ENCODE measurements at regions not wholly inside any gene's neighbourhood (a gene's known extent, or its start where the extent isn't known, plus 50 kb on each side); places are given as distances from the start of the nearest gene placed in this dataset.

DNA sequence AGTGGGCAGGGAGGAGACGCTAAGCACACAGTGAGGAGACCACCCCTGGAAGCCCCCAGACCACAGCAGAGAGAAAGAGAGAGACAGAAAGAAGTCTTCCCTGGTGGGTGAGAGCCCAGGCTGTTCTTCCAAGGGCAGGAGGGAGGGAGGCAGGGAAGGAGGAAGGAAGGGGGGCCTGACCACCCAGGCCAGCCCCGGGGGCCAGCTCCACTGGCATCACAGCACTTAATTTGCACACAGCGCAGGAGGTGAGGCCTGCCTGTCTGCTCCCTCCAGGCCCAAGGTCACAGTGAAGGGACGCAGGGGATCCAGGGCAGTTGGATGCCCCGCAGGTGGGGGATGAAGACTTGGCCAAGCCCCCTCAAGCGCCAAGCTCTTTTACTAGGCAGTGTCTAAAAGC lies 141.9 kb upstream of the C14orf180 start:
- Histone ChIP-seq H3F3A (ENCODE audit: insufficient read depth, low read length, poor library complexity, severe bottlenecking) (no peaks in the 10 kb centered on the region), H3K36me3 (ENCODE audit: insufficient read depth, low read length) (no peaks in the 10 kb centered on the region), H3K9me2 (ENCODE audit: insufficient read depth, low read length) (no peaks in the 10 kb centered on the region), H3K79me2 (replicated peaks; ENCODE audit: insufficient read depth, low read length) (no peaks in the 10 kb centered on the region), H3K9ac (ENCODE audit: low read length) (no peak overlapping the region), H4K20me1 (ENCODE audit: insufficient read depth) (no peaks in the 10 kb centered on the region), H3K27me3 (ENCODE audit: insufficient read depth, low read depth, low read length) (no peaks in the 10 kb centered on the region), H3K27ac (ENCODE audit: low read length) (no peak overlapping the region), H3K4me2 (ENCODE audit: low read length) (no peak overlapping the region), H2AFZ (ENCODE audit: low read depth, low read length) (no peak overlapping the region), H3K4me3 (ENCODE audit: low read length) (no peak overlapping the region), H3K9me3 (ENCODE audit: low read length) (no peaks in the 10 kb centered on the region)
- TF ChIP-seq, protein P1, sequence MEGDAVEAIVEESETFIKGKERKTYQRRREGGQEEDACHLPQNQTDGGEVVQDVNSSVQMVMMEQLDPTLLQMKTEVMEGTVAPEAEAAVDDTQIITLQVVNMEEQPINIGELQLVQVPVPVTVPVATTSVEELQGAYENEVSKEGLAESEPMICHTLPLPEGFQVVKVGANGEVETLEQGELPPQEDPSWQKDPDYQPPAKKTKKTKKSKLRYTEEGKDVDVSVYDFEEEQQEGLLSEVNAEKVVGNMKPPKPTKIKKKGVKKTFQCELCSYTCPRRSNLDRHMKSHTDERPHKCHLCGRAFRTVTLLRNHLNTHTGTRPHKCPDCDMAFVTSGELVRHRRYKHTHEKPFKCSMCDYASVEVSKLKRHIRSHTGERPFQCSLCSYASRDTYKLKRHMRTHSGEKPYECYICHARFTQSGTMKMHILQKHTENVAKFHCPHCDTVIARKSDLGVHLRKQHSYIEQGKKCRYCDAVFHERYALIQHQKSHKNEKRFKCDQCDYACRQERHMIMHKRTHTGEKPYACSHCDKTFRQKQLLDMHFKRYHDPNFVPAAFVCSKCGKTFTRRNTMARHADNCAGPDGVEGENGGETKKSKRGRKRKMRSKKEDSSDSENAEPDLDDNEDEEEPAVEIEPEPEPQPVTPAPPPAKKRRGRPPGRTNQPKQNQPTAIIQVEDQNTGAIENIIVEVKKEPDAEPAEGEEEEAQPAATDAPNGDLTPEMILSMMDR (IDR thresholded peaks at IDR 0.05; ENCODE audit: poor library complexity, severe bottlenecking), result no peak
- TF ChIP-seq SMC3 (conservative IDR thresholded peaks at IDR 0.05; ENCODE audit: poor library complexity) (no peak), EP300 (conservative IDR thresholded peaks at IDR 0.05; ENCODE audit: poor library complexity, severe bottlenecking) (no peak), RAD21 (conservative IDR thresholded peaks at IDR 0.05) (no peak)

- no peak overlapping the region for H2AFZ ChIP-seq (ENCODE audit: low read depth, low read length)
Measured at GRCh38 chr14:104438166-104438887, 141.2 kb upstream of the C14orf180 start.

DNA sequence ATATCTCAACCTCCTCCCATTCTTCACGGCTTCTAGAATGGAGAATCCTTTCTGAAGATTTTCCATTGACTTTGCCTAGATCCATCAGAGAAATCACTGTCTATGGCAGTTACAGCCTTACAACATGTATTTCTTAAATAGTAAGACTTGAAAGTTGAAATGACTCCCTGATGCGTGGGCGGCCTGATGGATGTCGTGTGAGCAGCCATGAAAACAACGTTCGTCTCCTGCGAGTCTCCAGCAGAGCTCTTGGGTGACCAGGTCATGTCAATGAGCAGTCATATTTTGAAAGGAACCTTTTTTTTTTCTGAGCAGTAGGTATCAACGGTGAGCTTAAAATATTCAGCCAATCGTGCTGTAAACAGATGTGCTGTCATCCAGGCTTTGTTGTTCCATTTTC lies 139.9 kb upstream of the C14orf180 start:
- Histone ChIP-seq H3K4me3 (ENCODE audit: low read length) (no peak overlapping the region), H3K9me2 (ENCODE audit: insufficient read depth, low read length) (no peaks in the 10 kb centered on the region), H3K9ac (ENCODE audit: low read length) (no peak overlapping the region), H2AFZ (ENCODE audit: low read depth, low read length) (no peak overlapping the region), H3F3A (ENCODE audit: insufficient read depth, low read length, poor library complexity, severe bottlenecking) (no peaks in the 10 kb centered on the region), H3K27ac (ENCODE audit: low read length) (no peak overlapping the region), H3K9me3 (ENCODE audit: low read length) (no peaks in the 10 kb centered on the region), H3K4me2 (ENCODE audit: low read length) (no peak overlapping the region), H4K20me1 (ENCODE audit: insufficient read depth) (no peaks in the 10 kb centered on the region), H3K27me3 (ENCODE audit: insufficient read depth, low read depth, low read length) (no peaks in the 10 kb centered on the region), H3K79me2 (replicated peaks; ENCODE audit: insufficient read depth, low read length) (no peaks in the 10 kb centered on the region), H3K36me3 (ENCODE audit: insufficient read depth, low read length) (no peaks in the 10 kb centered on the region)
- no peak for TF ChIP-seq EZH2 (IDR thresholded peaks at IDR 0.05; ENCODE audit: borderline replicate concordance, insufficient read depth, low read length, poor library complexity, severe bottlenecking)
- TF ChIP-seq REST (IDR thresholded peaks at IDR 0.05; ENCODE audit: borderline replicate concordance), result no peak
- TF ChIP-seq POLR2AphosphoS5 (IDR thresholded peaks at IDR 0.05), result no peak
- TF ChIP-seq MXI1 (conservative IDR thresholded peaks at IDR 0.05; ENCODE audit: poor library complexity, severe bottlenecking), result no peak
- no peak for TF ChIP-seq RAD21 (conservative IDR thresholded peaks at IDR 0.05)
- no peak for TF ChIP-seq SMC3 (conservative IDR thresholded peaks at IDR 0.05; ENCODE audit: poor library complexity)
- no peak for TF ChIP-seq TAF1 (IDR thresholded peaks at IDR 0.05; ENCODE audit: low read depth)
- TF ChIP-seq, protein P1 (IDR thresholded peaks at IDR 0.05; ENCODE audit: poor library complexity, severe bottlenecking), result no peak
- no peak for TF ChIP-seq EP300 (conservative IDR thresholded peaks at IDR 0.05; ENCODE audit: poor library complexity, severe bottlenecking)

More at GRCh38 chr14:104438166-104438887, 141.2 kb upstream of the C14orf180 start:
- Histone ChIP-seq H3K27me3 (ENCODE audit: insufficient read depth, low read depth, low read length) (no peaks in the 10 kb centered on the region), H3K27ac (ENCODE audit: low read length) (no peak overlapping the region), H3K9me2 (ENCODE audit: insufficient read depth, low read length) (no peaks in the 10 kb centered on the region), H3K4me2 (ENCODE audit: low read length) (no peak overlapping the region), H3F3A (ENCODE audit: insufficient read depth, low read length, poor library complexity, severe bottlenecking) (no peaks in the 10 kb centered on the region), H3K4me3 (ENCODE audit: low read length) (no peak overlapping the region), H3K9me3 (ENCODE audit: low read length) (no peaks in the 10 kb centered on the region), H3K79me2 (replicated peaks; ENCODE audit: insufficient read depth, low read length) (no peaks in the 10 kb centered on the region), H4K20me1 (ENCODE audit: insufficient read depth) (no peaks in the 10 kb centered on the region), H3K9ac (ENCODE audit: low read length) (no peak overlapping the region), H3K36me3 (ENCODE audit: insufficient read depth, low read length) (no peaks in the 10 kb centered on the region)
- TF ChIP-seq MXI1 (conservative IDR thresholded peaks at IDR 0.05; ENCODE audit: poor library complexity, severe bottlenecking) (no peak), EZH2 (IDR thresholded peaks at IDR 0.05; ENCODE audit: borderline replicate concordance, insufficient read depth, low read length, poor library complexity, severe bottlenecking) (no peak), EP300 (conservative IDR thresholded peaks at IDR 0.05; ENCODE audit: poor library complexity, severe bottlenecking) (no peak)
